ENCODE measurements at regions not wholly inside any gene's neighbourhood (a gene's known extent, or its start where the extent isn't known, plus 50 kb on each side); places are given as distances from the start of the nearest gene placed in this dataset.

GRCh38 chr3:26962492-26963360 lies 340.2 kb downstream of the LRRC3B start:
- no peak for ATAC-seq (ENCODE audit: low read depth)

More at GRCh38 chr3:26962492-26963360, 340.2 kb downstream of the LRRC3B start:
- ChIA-PET CTCF (no interaction called here), POLR2A (ENCODE audit: unreplicated experiment) (no interaction called here)
- Histone ChIP-seq H3K9me1 (ENCODE audit: insufficient read depth, low read length) (no peaks in the 10 kb centered on the region), H2AFZ (replicated peaks; ENCODE audit: low read length, poor library complexity) (no peak overlapping the region), H3K9ac (ENCODE audit: low read depth, low read length) (no peak overlapping the region), H2AK9ac (replicated peaks; ENCODE audit: low read depth, low read length, poor library complexity) (no peak overlapping the region), H3K79me1 (ENCODE audit: low read depth in 1 of 2, low read length in 2 of 2) (no peaks in the 10 kb centered on the region), H3K18ac (ENCODE audit: low read depth, low read length) (no peak overlapping the region), H3K56ac (ENCODE audit: extremely low read depth, insufficient read depth, low read length) (no peak overlapping the region), H3K27me3 (ENCODE audit: control insufficient read depth, insufficient read depth, low read length) (no peaks in the 10 kb centered on the region), H4K91ac (ENCODE audit: insufficient read depth, low read depth, low read length) (no peak overlapping the region), H2BK120ac (ENCODE audit: low read depth, low read length) (no peak overlapping the region), H3K4me3 (ENCODE audit: insufficient read depth, low read depth, low read length) (no peak overlapping the region), H3K9me3 (ENCODE audit: control insufficient read depth, insufficient read depth, low read length) (peaks cover 12% of the 10 kb centered on the region; the same call in 1 of the 2 replicates), H2AK5ac (ENCODE audit: low read depth, low read length) (no peak overlapping the region), H3K4me1 (ENCODE audit: control insufficient read depth, insufficient read depth, low read length) (no peaks in the 10 kb centered on the region), H2BK5ac (ENCODE audit: low read depth, low read length, poor library complexity, severe bottlenecking) (no peak overlapping the region), H3K23ac (ENCODE audit: low read depth, low read length) (no peak overlapping the region), H4K5ac (ENCODE audit: low read depth, low read length) (no peak overlapping the region), H2BK15ac (ENCODE audit: low read depth, low read length) (no peak overlapping the region), H3K36me3 (ENCODE audit: control insufficient read depth, insufficient read depth, low read length) (no peaks in the 10 kb centered on the region), H3K14ac (replicated peaks; ENCODE audit: low read depth, low read length) (no peak overlapping the region), H3K27ac (ENCODE audit: insufficient read depth, low read length) (no peak overlapping the region), H4K8ac (ENCODE audit: low read depth in 2 of 2, low read length in 2 of 2) (no peak overlapping the region), H3K4me2 (ENCODE audit: low read depth, low read length) (no peak overlapping the region), H4K20me1 (ENCODE audit: insufficient read depth, low read length) (no peaks in the 10 kb centered on the region), H3K4ac (ENCODE audit: low read depth, low read length) (no peak overlapping the region), H2BK20ac (ENCODE audit: low read depth, low read length) (no peak overlapping the region)
- no TSS peak for BruUV-seq (replicated peaks)
- intact Hi-C loops (cut with micrococcal nuclease) (no loop called here), dilution Hi-C loops (cut with HindIII; ENCODE audit: low sequenced_read_pairs, unreplicated experiment) (no loop called here), in situ Hi-C loops (cut with MboI; ENCODE audit: low sequenced_read_pairs) (no loop called here)
- DNase-seq, result no peak
- no CpG with 5 or more reads among the region's 6 CpGs for whole genome bisulfite sequencing, 2 experiments (ENCODE audit: extremely low coverage in 2 of 2, insufficient read length in 1 of 2)
- TF ChIP-seq RFX5 (IDR thresholded peaks at IDR 0.05; ENCODE audit: low read depth, low read length) (no peak), CEBPB (IDR thresholded peaks at IDR 0.05; ENCODE audit: low read depth, low read length) (no peak), MXI1 (IDR thresholded peaks at IDR 0.05; ENCODE audit: borderline replicate concordance, low read depth, low read length) (no peak), MAZ (IDR thresholded peaks at IDR 0.05; ENCODE audit: borderline replicate concordance, low read depth, low read length) (no peak), CHD1 (IDR thresholded peaks at IDR 0.05; ENCODE audit: low read depth, low read length) (no peak), SMC3 (IDR thresholded peaks at IDR 0.05; ENCODE audit: low read depth, low read length) (no peak), ELK1 (IDR thresholded peaks at IDR 0.05; ENCODE audit: borderline replicate concordance, low read depth, low read length) (no peak), BHLHE40 (IDR thresholded peaks at IDR 0.05; ENCODE audit: low read depth, low read length) (no peak), NFE2L2 (IDR thresholded peaks at IDR 0.05; ENCODE audit: low read depth, low read length) (no peak), USF2 (IDR thresholded peaks at IDR 0.05; ENCODE audit: low read depth, low read length) (no peak), RCOR1 (IDR thresholded peaks at IDR 0.05; ENCODE audit: insufficient replicate concordance, low read length) (no peak), FOS (IDR thresholded peaks at IDR 0.05; ENCODE audit: low read depth, low read length) (no peak), MAFK (IDR thresholded peaks at IDR 0.05; ENCODE audit: low read depth, low read length) (no peak), POLR2A (IDR thresholded peaks at IDR 0.05; ENCODE audit: low read depth, low read length) (no peak)

All from IMR-90 (cell line).